Activated B cell treated with CpG ODN at 0.5 μM for 24 hours (primary cell): ENCODE measurements at regions not wholly inside any gene's neighbourhood (a gene's known extent, or its start where the extent isn't known, plus 50 kb on each side); places are given as distances from the start of the nearest gene placed in this dataset.
"Not testable (repeated sequence)": the region's sequence is repeated elsewhere in the genome, so short reads cannot be mapped to it uniquely, and the experiment has no call there.

ENCODE experiments used
- ATAC-seq: fragments of 200-7000 bp; cut with Tn5 transposase; one replicate; pipeline ENCODE4 v1.10.0; 2021; ENCODE audit warnings: low read depth, mild to moderate bottlenecking, moderate library complexity
- CTCF ChIA-PET: fragments of 350-600 bp; sonication (Branson Sonifier 250); formaldehyde crosslinking; loops from one replicate; lab custom pipeline; 2021; ENCODE audit warnings: antibody characterized with exemption; lab: Charles Lee
- POLR2A ChIA-PET: fragments of 350-600 bp; sonication (Branson Sonifier 250); formaldehyde crosslinking; loops from one replicate; lab custom pipeline; 2021; ENCODE audit warnings: antibody characterized with exemption; lab: Charles Lee
- DNase-seq: peaks from one replicate; pipeline ENCODE4 v3.0.0; 2022
- H3K27ac Mint-ChIP-seq: one replicate; pipeline ENCODE4 v1.8.0; 2020; ENCODE audit warnings: mixed read lengths
- H3K27me3 Mint-ChIP-seq: one replicate; pipeline ENCODE4 v1.8.0; 2021; ENCODE audit warnings: mixed read lengths
- H3K36me3 Mint-ChIP-seq: one replicate; pipeline ENCODE4 v1.8.0; 2021; ENCODE audit warnings: low read depth, mixed read lengths
- H3K4me1 Mint-ChIP-seq: one replicate; pipeline ENCODE4 v1.8.0; 2021; ENCODE audit warnings: mixed read lengths
- H3K4me3 Mint-ChIP-seq: one replicate; pipeline ENCODE4 v1.8.0; 2020; ENCODE audit warnings: mild to moderate bottlenecking, mixed read lengths
- H3K9me3 Mint-ChIP-seq: one replicate; pipeline ENCODE4 v1.8.0; 2020; ENCODE audit warnings: mixed read lengths
- CTCF ChIP-seq: fragments of 200-600 bp; IDR thresholded peaks from one replicate; pipeline ENCODE4 v1.8.0; 2022; ENCODE audit warnings: antibody characterized with exemption, mild to moderate bottlenecking
- intact Hi-C: fragments of 100-400 bp; cut with micrococcal nuclease; formaldehyde crosslinking; loops from one replicate; pipeline ENCODE4 v1.15.1; 2024

GRCh38 chr7:32648408-32649156 lies 153.3 kb downstream of the AVL9 start:
- intact Hi-C loops: no loop called here
- Mint-ChIP-seq H3K36me3 (no peaks in the 10 kb centered on the region), H3K4me1 (no peaks in the 10 kb centered on the region), H3K27ac (no peak overlapping the region), H3K9me3 (peaks cover 4% of the 10 kb centered on the region), H3K27me3 (no peaks in the 10 kb centered on the region), H3K4me3 (no peak overlapping the region)
- POLR2A ChIA-PET: no interaction called here
- ATAC-seq (no peak), DNase-seq (no peak)
- TF ChIP-seq CTCF: no peak
- CTCF ChIA-PET: no interaction called here

GRCh38 chr7:32645255-32645654 lies 150.0 kb downstream of the AVL9 start:
- H3K4me1 Mint-ChIP-seq, H3K9me3 Mint-ChIP-seq, H3K27ac Mint-ChIP-seq, CTCF ChIA-PET, H3K4me3 Mint-ChIP-seq, H3K36me3 Mint-ChIP-seq, intact Hi-C loops, ATAC-seq, H3K27me3 Mint-ChIP-seq, POLR2A ChIA-PET, DNase-seq: not testable (repeated sequence)

GRCh38 chr7:32643194-32643593 lies 147.9 kb downstream of the AVL9 start:
- no peak for TF ChIP-seq CTCF
- H3K4me3 Mint-ChIP-seq: no peak overlapping the region
- CTCF ChIA-PET: no interaction called here
- H3K36me3 Mint-ChIP-seq: peaks cover 5% of the 10 kb centered on the region
- H3K27ac Mint-ChIP-seq: no peak overlapping the region
- intact Hi-C loops: no loop called here
- ATAC-seq: no peak
- peaks cover 24% of the 10 kb centered on the region for H3K4me1 Mint-ChIP-seq
- H3K27me3 Mint-ChIP-seq: peaks cover 2% of the 10 kb centered on the region
- H3K9me3 Mint-ChIP-seq: peaks cover 5% of the 10 kb centered on the region
- POLR2A ChIA-PET: no interaction called here
- no peak for DNase-seq

- H3K27ac Mint-ChIP-seq: peak overlapping the region; percentile 37
- CTCF ChIA-PET: no interaction called here
- intact Hi-C loops: loop anchor here (2.0 kb wide), 1 partner anchor 144 kb away; the partner anchor contains the start of gene AVL9
Observed at GRCh38 chr7:32639122-32639521, 143.8 kb downstream of the AVL9 start.

GRCh38 chr7:32638479-32639121 lies 143.3 kb downstream of the AVL9 start:
- peaks cover 36% of the 10 kb centered on the region for H3K4me1 Mint-ChIP-seq
- H3K36me3 Mint-ChIP-seq, POLR2A ChIA-PET, H3K27me3 Mint-ChIP-seq, CTCF ChIA-PET, H3K9me3 Mint-ChIP-seq, DNase-seq: not testable (repeated sequence)
- intact Hi-C loops: loop anchor here (2.0 kb wide), 1 partner anchor 144 kb away; the partner anchor contains the start of gene AVL9
- H3K27ac Mint-ChIP-seq: peak overlapping the region; percentile 37
- peak; percentile 75 for ATAC-seq
- peak overlapping the region; percentile 45 for H3K4me3 Mint-ChIP-seq

More at GRCh38 chr7:32639122-32639521, 143.8 kb downstream of the AVL9 start:
- no peak overlapping the region for H3K4me3 Mint-ChIP-seq
- POLR2A ChIA-PET: no interaction called here
- no peak for TF ChIP-seq CTCF
- ATAC-seq (no peak), DNase-seq (no peak)
- peaks cover 36% of the 10 kb centered on the region for H3K4me1 Mint-ChIP-seq
- peaks cover 5% of the 10 kb centered on the region for H3K36me3 Mint-ChIP-seq
- H3K27me3 Mint-ChIP-seq: peaks cover 2% of the 10 kb centered on the region
- H3K9me3 Mint-ChIP-seq: peaks cover 5% of the 10 kb centered on the region
